GM19035 (cell line): ENCODE measurements at regions not wholly inside any gene's neighbourhood (a gene's known extent, or its start where the extent isn't known, plus 50 kb on each side); places are given as distances from the start of the nearest gene placed in this dataset.

Source experiments
- ATAC-seq: cut with Tn5 transposase; IDR thresholded peaks from one replicate; pipeline ENCODE4 v1.9.1; 2021; ENCODE audit not compliant: unreplicated experiment

- no peak for ATAC-seq
Measured at GRCh38 chr5:58403822-58404433, 56.0 kb downstream of the PLK2 start.

- ATAC-seq: no peak
Measured at GRCh38 chr5:58401701-58402100, 58.2 kb downstream of the PLK2 start.

GRCh38 chr5:58400737-58401136 is 59.1 kb downstream of the PLK2 start:
- ATAC-seq: no peak

GRCh38 chr5:58399951-58400350 is 59.9 kb downstream of the PLK2 start:
- no peak for ATAC-seq

- ATAC-seq: no peak
Measured at GRCh38 chr5:58394339-58394738, 65.5 kb downstream of the PLK2 start.

GRCh38 chr5:58393716-58394115 is 66.2 kb downstream of the PLK2 start:
- no peak for ATAC-seq

- no peak for ATAC-seq
Measured at GRCh38 chr5:58392496-58392895, 67.4 kb downstream of the PLK2 start.

- ATAC-seq: no peak
Measured at GRCh38 chr5:58383448-58383847, 76.4 kb downstream of the PLK2 start.

GRCh38 chr5:58382131-58382534 is 77.8 kb downstream of the PLK2 start:
- no peak for ATAC-seq

GRCh38 chr5:58381566-58381965 is 78.3 kb downstream of the PLK2 start:
- ATAC-seq: no peak

- ATAC-seq: no peak
Measured at GRCh38 chr5:58380655-58381054, 79.2 kb downstream of the PLK2 start.

GRCh38 chr5:58378613-58379390 is 81.1 kb downstream of the PLK2 start:
- no peak for ATAC-seq

GRCh38 chr5:58370606-58371005 is 89.3 kb downstream of the PLK2 start:
- no peak for ATAC-seq

GRCh38 chr5:58369513-58370190 is 90.2 kb downstream of the PLK2 start:
- ATAC-seq: no peak

- no peak for ATAC-seq
Measured at GRCh38 chr5:58366461-58366860, 93.4 kb downstream of the PLK2 start.

- no peak for ATAC-seq
Measured at GRCh38 chr5:58365791-58366190, 94.1 kb downstream of the PLK2 start.

GRCh38 chr5:58363461-58364249 is 96.2 kb downstream of the PLK2 start:
- no peak for ATAC-seq

- ATAC-seq: no peak
Measured at GRCh38 chr5:58362135-58362534, 97.8 kb downstream of the PLK2 start.

- ATAC-seq: no peak
Measured at GRCh38 chr5:58360794-58361193, 99.1 kb downstream of the PLK2 start.

GRCh38 chr5:58359981-58360380 is 99.9 kb downstream of the PLK2 start:
- no peak for ATAC-seq

GRCh38 chr5:58358501-58359178 is 101.2 kb downstream of the PLK2 start:
- no peak for ATAC-seq
